ENCODE measurements at regions not wholly inside any gene's neighbourhood (a gene's known extent, or its start where the extent isn't known, plus 50 kb on each side); places are given as distances from the start of the nearest gene placed in this dataset.

DNA sequence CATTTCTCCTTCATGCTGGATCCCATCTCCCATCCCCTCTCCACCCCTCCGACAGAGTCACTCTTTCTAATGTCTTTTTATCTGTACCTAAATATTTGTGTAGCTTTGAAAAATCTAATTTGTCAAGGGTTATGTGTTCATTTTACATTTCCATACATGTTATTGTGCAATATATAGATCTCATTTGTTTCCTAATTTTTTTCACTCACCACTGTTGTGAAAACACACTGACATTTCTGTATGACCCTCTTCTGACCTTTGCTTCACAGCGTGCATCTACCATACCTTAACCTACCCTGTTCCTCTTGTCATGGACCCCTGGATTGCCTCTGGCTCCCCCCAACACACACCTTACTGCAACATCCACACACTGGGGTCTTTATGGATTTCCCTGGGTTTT lies 942.9 kb downstream of the TBC1D22A start:
- WGBS, 3 donors: 75 to 88% (median 83%) methylated on average over 2 of the region's 2 CpGs
- H3K27me3 ChIP-seq (ENCODE audit: insufficient read depth in 3 of 3, low read length in 2 of 3): peaks cover 0 to 4% (median 3%) of the 10 kb centered on the region in 3 donors
- intact Hi-C loops (cut with DNase I): no loop called here
- H3K9me3 ChIP-seq: no peaks in the 10 kb centered on the region
- no peak for TF ChIP-seq CTCF (IDR thresholded peaks at IDR 0.05)
- H3K4me3 ChIP-seq: no peak overlapping the region
- DNase-seq (no peak), ATAC-seq (no peak)
- H3K27ac ChIP-seq: no peak overlapping the region
- no peaks in the 10 kb centered on the region for H3K4me1 ChIP-seq
- no peaks in the 10 kb centered on the region for H3K36me3 ChIP-seq (ENCODE audit: insufficient read depth in 1 of 2, low read depth in 1 of 2)

- 68 to 77% (median 76%) methylated on average over 8 of the region's 8 CpGs for WGBS, 3 donors
- no peak for TF ChIP-seq CTCF (IDR thresholded peaks at IDR 0.05)
- Histone ChIP-seq H3K36me3 (ENCODE audit: insufficient read depth in 1 of 2, low read depth in 1 of 2) (no peaks in the 10 kb centered on the region), H3K4me3 (no peak overlapping the region), H3K4me1 (no peaks in the 10 kb centered on the region), H3K27me3 (ENCODE audit: insufficient read depth in 3 of 3, low read length in 2 of 3) (no peaks in the 10 kb centered on the region), H3K9me3 (no peaks in the 10 kb centered on the region), H3K27ac (no peak overlapping the region)
- DNase-seq (no peak), ATAC-seq (no peak)
- intact Hi-C loops (cut with DNase I): no loop called here
Observed at GRCh38 chr22:47698906-47699305, 936.5 kb downstream of the TBC1D22A start.

- no peak for DNase-seq
- intact Hi-C loops (cut with DNase I): no loop called here
- TF ChIP-seq CTCF (IDR thresholded peaks at IDR 0.05): no peak
- WGBS, 3 donors: 71 to 80% (median 78%) methylated on average over 1 of the region's 1 CpG
- no peaks in the 10 kb centered on the region for H3K4me1 ChIP-seq
- no peak overlapping the region for H3K4me3 ChIP-seq
- no peaks in the 10 kb centered on the region for H3K27me3 ChIP-seq (ENCODE audit: insufficient read depth in 3 of 3, low read length in 2 of 3)
- no peaks in the 10 kb centered on the region for H3K9me3 ChIP-seq
- no peak for ATAC-seq
- H3K27ac ChIP-seq: no peak overlapping the region
- no peaks in the 10 kb centered on the region for H3K36me3 ChIP-seq (ENCODE audit: insufficient read depth in 1 of 2, low read depth in 1 of 2)
Observed at GRCh38 chr22:47697861-47698260, 935.4 kb downstream of the TBC1D22A start.

GRCh38 chr22:47696776-47697175 lies 934.3 kb downstream of the TBC1D22A start:
- DNase-seq (no peak), ATAC-seq (no peak)
- no peak overlapping the region for H3K27ac ChIP-seq
- WGBS, 3 donors: 52 to 65% (median 61%) methylated on average over 3 of the region's 3 CpGs
- H3K4me3 ChIP-seq: no peak overlapping the region
- H3K36me3 ChIP-seq (ENCODE audit: insufficient read depth in 1 of 2, low read depth in 1 of 2): no peaks in the 10 kb centered on the region
- no peaks in the 10 kb centered on the region for H3K9me3 ChIP-seq
- no peaks in the 10 kb centered on the region for H3K4me1 ChIP-seq
- H3K27me3 ChIP-seq (ENCODE audit: insufficient read depth in 3 of 3, low read length in 2 of 3): no peaks in the 10 kb centered on the region
- TF ChIP-seq CTCF (IDR thresholded peaks at IDR 0.05): no peak
- intact Hi-C loops (cut with DNase I): no loop called here

DNA sequence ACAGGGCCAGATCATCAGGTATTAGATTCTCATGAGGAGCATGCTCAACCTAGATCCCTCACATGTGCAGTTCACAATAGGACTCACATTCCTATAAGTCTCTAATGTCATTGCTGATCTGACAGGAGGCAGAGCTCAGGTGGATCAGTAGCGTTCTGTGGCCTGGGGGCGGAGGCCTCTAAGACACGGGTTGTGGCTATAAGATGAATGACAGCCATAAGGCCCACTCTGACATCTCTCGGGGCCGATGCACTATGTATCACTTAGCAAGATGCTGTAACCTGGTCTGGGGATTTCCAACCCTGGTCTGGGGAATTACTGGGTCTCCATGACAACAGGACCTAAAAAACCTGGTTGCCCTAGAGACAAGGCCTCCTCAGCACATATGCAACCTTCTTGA lies 932.7 kb downstream of the TBC1D22A start:
- DNase-seq (no peak), ATAC-seq (no peak)
- Histone ChIP-seq H3K4me1 (no peaks in the 10 kb centered on the region), H3K36me3 (ENCODE audit: insufficient read depth in 1 of 2, low read depth in 1 of 2) (no peaks in the 10 kb centered on the region), H3K27ac (no peak overlapping the region), H3K4me3 (no peak overlapping the region), H3K9me3 (no peaks in the 10 kb centered on the region), H3K27me3 (ENCODE audit: insufficient read depth in 3 of 3, low read length in 2 of 3) (no peaks in the 10 kb centered on the region)
- intact Hi-C loops (cut with DNase I): no loop called here
- WGBS, 3 donors: 86 to 97% (median 89%) methylated on average over 5 of the region's 5 CpGs
- TF ChIP-seq CTCF (IDR thresholded peaks at IDR 0.05): no peak

Measured in psoas muscle (tissue), 7 donors.